ENCODE measurements at regions not wholly inside any gene's neighbourhood (a gene's known extent, or its start where the extent isn't known, plus 50 kb on each side); places are given as distances from the start of the nearest gene placed in this dataset.
A peak's percentile ranks its signal among the peaks of the same experiment; 100 is the strongest.
"Not testable (repeated sequence)": the region's sequence is repeated elsewhere in the genome, so short reads cannot be mapped to it uniquely, and the experiment has no call there.

GRCh38 chr4:128535510-128535909 is 247.9 kb upstream of the PGRMC2 start:
- DNase-seq, result not testable (repeated sequence)

DNA sequence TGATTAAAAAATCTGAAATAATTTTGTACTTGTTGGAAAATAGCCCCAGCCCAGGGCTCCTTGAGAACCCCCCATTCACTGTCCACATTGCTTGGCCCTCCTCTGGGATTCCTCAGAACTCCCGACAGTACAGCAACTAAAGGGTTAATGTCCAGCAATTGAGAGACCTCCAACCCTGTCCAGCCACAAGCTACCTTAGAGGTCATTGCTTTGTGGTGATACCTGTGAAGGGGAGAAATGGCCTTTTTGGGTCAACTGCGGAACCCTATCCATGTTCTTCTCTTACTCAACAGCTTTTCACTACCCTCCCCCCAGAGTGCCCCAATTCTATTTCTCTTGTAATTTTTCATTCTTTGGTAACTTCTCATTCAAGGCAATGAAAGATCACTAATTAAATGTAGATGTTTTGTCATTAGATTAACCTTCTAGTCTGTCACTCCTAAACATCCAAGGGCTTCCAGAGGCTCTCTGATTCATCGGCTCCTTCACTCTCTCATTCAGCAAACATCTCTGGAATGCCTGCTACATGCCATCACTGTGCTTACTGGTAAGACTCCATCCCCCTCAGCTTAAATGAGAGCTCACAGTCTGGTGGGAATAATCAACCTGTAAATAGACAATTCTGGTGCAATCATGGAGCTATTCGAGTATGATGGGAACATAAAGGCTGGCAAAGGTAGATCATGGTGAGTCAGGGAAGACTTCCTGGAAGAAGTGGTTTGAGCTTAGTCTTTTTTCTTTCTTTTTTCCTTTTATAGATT is 241.4 kb upstream of the PGRMC2 start:
- DNase-seq, result no peak

DNA sequence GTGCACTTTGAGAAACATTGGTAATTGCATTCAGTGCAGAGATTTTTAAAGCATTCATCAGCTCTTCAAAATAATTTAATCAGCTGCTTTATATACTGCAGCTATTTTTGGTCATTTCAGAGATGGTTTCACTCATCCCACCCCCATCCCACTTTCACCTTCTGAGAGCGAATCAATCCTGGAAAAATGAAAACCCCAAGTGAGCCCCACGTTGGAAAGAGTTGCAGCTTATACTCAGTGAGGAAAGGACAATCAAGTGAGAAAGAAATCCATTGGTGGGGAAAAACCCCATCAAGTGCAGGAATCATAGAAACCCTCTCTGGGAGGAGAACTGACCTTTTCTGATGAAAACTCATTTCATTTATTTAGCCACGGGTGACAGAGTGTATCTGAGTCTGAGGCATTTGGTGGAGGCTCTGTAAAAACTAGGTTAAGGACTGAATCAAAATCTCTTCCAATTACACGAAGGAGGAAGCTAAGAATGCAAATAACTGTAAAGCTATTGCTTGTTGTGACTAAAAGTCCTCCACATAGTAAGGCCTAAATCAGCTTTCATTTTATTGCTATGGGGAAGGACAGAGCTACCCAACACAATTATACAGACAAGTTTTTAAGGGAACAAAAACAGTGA is 240.4 kb upstream of the PGRMC2 start:
- no peak for DNase-seq

DNA sequence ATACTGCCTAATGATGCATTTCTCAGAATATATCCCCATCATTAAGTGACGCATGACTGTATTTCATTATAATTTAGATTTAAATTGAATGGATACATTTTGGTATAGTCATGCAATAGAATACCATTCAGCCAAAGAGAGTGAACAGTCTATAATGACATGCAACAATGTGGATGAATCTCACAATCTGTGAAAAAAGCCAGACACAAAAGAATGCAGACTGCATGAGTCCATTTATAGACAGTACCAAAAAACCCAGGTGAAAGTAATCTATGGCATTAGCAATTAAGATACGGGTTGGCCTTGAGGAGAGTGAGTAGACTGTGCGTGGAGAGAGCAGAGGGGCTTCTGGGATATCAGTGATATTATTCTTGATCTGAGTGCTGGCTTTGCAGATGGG is 239.7 kb upstream of the PGRMC2 start:
- DNase-seq, result no peak

- DNase-seq, result no peak
Observed at GRCh38 chr4:128525992-128526630, 238.5 kb upstream of the PGRMC2 start.

- DNase-seq, result no peak
Observed at GRCh38 chr4:128525387-128525786, 237.8 kb upstream of the PGRMC2 start.

DNA sequence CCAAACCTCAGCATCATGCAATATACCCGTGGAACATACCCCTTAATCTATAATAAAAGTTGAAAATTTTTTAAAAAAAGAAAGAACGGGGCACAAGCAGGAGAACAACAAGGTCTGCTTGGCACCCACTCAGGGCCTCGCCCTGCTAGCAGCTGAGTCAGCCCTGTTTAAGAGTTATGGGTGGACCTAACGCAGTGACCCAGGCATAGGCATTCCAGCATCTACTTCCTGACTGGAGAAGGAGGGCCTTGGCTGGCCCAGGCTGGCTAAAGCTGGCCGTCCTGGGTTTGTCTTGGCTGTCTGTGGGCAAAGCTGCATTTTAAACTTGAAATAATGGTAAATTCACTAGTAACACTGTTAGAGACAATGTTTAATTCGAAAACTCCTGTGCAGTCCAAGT is 236.7 kb upstream of the PGRMC2 start:
- DNase-seq, result no peak

GRCh38 chr4:128521648-128522111 is 234.1 kb upstream of the PGRMC2 start:
- no peak for DNase-seq

GRCh38 chr4:128521156-128521555 is 233.5 kb upstream of the PGRMC2 start:
- no peak for DNase-seq

GRCh38 chr4:128519163-128519830 is 231.7 kb upstream of the PGRMC2 start:
- DNase-seq, result peak in 13 of 56 donors; percentile 3 to 53 (median 10)

DNA sequence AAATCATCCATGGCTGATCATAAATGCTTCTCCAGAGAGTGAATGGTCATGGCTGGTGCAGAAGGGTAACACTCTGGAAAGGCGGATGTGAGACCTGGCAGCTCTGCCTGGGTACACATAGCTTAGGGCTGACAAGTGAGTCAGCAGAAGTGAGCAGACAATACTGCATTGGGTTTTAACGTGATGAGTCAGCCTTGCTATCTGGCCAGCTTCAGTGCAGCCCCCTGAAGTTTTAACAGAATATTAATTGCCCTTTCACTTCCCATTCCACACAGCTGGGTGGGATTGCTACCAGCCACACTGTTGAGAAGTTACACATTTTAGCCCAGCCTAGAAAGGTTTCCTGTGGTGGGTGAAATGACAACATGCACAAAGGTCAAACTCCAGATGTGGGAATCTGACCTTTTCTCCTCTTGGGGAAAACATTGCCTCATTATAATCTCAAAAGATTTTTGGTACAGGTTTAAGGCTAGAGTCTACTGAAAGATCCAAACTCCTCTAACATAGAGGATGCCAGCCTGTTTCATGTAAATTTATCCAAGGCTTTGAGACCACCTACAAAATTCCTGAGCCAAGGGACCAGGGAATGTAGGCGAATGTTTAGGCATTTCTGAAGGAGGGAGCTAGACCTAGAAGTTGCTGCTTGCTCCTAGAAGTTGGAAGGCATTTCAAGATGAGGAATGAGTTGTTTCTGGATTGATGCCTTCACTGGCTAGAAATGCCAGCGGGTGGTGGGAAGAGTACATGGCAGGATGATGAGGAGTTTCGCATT is 230.3 kb upstream of the PGRMC2 start:
- DNase-seq, result peak in 1 of 56 donors; percentile 26

- DNase-seq, result no peak
Observed at GRCh38 chr4:128517096-128517738, 229.6 kb upstream of the PGRMC2 start.

GRCh38 chr4:128516301-128516969 is 228.8 kb upstream of the PGRMC2 start:
- no peak for DNase-seq

DNA sequence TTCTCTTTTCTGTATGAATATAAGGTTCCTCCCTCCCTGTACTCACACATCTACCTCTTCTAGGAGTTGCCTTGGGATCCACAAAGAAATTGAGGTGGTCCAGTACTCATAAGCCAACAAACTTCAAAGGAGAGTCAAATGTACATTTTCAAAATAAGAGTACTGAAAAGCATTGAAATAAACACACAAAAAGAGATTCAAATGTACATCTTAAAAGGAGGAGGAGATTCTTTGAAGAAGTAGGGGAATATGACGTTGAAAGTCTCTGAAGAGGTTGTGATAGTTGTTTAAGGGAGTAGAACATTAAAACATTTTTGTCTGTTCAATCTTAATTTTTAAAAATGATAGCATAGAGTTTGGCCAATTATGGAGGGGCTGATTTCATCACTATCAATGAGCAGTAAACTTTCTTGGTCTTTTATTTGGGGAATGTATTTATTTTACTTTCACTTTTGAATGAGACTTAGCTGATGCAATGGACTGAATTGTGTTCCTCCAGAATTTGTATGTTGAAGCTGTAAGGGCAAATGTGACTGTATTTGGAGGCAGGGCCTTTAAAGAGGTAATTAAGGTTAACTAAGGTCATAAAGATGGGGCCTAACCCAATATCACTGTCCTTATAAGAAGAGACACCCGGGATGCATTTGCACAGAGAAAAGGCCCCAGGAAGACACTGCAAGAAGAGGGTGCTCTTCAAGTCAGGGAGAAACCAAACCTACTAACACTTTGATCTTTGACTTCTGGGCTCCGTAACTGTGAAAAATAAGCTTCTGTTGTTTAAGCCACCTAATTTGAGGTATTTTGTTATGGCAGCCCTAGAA is 226.3 kb upstream of the PGRMC2 start:
- no peak for DNase-seq

- DNase-seq, result no peak
Observed at GRCh38 chr4:128512767-128513322, 225.2 kb upstream of the PGRMC2 start.

DNA sequence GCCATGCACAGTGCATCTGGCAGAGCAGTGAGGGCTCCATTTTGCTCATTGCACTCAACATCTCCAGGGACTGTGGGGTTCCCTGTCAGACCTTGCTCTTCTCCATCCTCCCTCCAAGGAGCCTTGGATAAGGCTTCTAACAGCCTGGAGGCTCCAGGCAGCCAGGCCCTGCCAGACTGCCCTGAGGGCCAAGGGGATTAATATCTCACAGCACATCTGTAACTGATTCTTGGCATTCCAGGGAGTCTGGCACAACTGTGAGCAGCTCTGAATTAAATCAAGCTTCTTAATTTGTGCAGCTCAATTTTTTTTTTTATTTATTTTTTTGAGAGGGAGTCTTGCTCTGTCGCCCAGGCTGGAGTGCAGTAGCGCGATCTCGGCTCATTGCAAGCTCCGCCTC is 224.5 kb upstream of the PGRMC2 start:
- DNase-seq, result no peak

DNA sequence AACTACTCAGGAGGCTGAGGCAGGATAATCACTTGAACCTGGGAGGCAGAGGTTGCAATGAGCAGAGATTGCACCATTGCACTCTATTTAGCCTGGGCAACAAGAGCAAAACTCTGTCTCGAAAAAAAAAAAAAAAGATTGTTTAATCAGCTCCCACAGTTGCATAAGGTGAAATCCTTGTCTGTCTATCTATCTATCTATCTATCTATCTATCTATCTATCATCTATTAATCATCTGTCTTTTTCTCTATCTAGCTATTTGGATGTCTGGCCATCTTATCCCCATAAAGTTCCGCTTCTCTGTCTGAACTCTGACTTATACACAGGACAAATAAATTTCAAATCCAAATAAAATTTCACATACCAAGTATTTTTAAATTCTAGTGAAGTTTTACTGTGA is 223.2 kb upstream of the PGRMC2 start:
- no peak for DNase-seq

DNA sequence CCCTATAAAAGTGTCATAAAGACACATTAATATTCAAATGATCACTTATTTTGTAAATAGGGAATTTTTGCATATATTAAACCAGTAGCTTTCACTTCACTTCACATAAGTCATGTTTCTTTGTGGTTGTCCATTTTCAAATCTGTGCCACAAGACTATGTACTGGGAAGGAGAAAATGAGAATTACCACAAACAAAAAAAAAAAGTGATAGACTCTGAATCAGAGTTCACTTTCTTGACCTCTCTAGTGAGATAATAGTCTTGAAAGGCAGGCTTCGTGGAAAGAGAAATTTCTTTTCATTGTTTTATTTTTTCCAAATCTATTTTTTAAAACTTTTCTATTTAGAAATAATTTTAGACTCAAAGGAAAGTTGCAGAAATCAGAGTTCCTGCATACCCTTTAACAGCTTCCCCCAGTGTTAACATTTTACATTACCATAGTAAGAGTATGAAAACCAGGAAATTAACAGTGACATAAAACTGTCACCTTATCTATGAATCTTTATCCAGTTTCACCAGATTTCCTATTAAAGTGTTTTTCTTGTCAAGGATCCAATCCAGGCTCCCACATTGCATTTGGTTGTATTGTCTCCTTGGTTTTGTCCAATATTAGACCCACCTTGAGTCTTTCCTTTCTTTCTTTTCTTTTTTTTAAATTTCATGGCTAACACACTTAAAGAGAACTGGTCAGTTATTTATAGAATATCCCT is 215.4 kb upstream of the PGRMC2 start:
- DNase-seq, result no peak
